HepG2 (cell line): ENCODE measurements at regions not wholly inside any gene's neighbourhood (a gene's known extent, or its start where the extent isn't known, plus 50 kb on each side); places are given as distances from the start of the nearest gene placed in this dataset.

Experiments used
- AHR ChIP-seq: IDR thresholded peaks from 2 replicates; pipeline ENCODE4 v1.6.1; 2018; ENCODE audit warnings: missing genetic modification reagents, missing compliant biosample characterization
- ARID3A ChIP-seq: IDR thresholded peaks from 2 replicates; pipeline ENCODE4 v1.6.1; 2012; ENCODE audit warnings: low read depth, low read length, improper control_type of control experiment
- ASH2L ChIP-seq: fragments of 300-600, 200-600 bp; sonication (generic); IDR thresholded peaks from 2 replicates; pipeline ENCODE4 v1.7.0; 2017; ENCODE audit warnings: low read depth, mild to moderate bottlenecking, moderate library complexity, mixed read lengths, low read length; ENCODE audit not compliant: insufficient read length
- CBFB ChIP-seq: sonication (generic); formaldehyde crosslinking; IDR thresholded peaks from 2 replicates; pipeline ENCODE4 v1.4.0; 2020; ENCODE audit warnings: missing genetic modification reagents
- CHD2 ChIP-seq: IDR thresholded peaks from 2 replicates; pipeline ENCODE4 v1.6.1; 2011; ENCODE audit warnings: low read depth, low read length, improper control_type of control experiment
- FOXA3 ChIP-seq: IDR thresholded peaks from 2 replicates; pipeline ENCODE4 v1.6.1; 2016; ENCODE audit warnings: missing genetic modification reagents, missing compliant biosample characterization
- HMG20A ChIP-seq: IDR thresholded peaks from 2 replicates; pipeline ENCODE4 v1.6.1; 2016; ENCODE audit warnings: borderline replicate concordance
- HMG20B ChIP-seq: conservative IDR thresholded peaks from 2 replicates; pipeline ENCODE4 v1.6.1; 2016; ENCODE audit warnings: missing genetic modification reagents, missing compliant biosample characterization
- MEIS2 ChIP-seq: sonication (generic); formaldehyde crosslinking; IDR thresholded peaks from 2 replicates; pipeline ENCODE4 v1.9.0; 2021; ENCODE audit warnings: mild to moderate bottlenecking, missing genetic modification reagents
- MIER3 ChIP-seq: IDR thresholded peaks from 2 replicates; pipeline ENCODE4 v1.6.1; 2016; ENCODE audit warnings: missing compliant biosample characterization, borderline replicate concordance
- NCOA2 ChIP-seq: sonication (generic); formaldehyde crosslinking; IDR thresholded peaks from 2 replicates; pipeline ENCODE4 v1.8.0; 2022; ENCODE audit warnings: inconsistent platforms
- NFIC ChIP-seq: IDR thresholded peaks from 2 replicates; pipeline ENCODE4 v1.6.1; 2012; ENCODE audit warnings: mild to moderate bottlenecking, low read length, inconsistent platforms
- PHF21A ChIP-seq: sonication (generic); formaldehyde crosslinking; IDR thresholded peaks from 2 replicates; pipeline ENCODE4 v1.5.0; 2020; ENCODE audit warnings: mild to moderate bottlenecking, missing genetic modification reagents
- PITX1 ChIP-seq: sonication (generic); formaldehyde crosslinking; IDR thresholded peaks from 2 replicates; pipeline ENCODE4 v1.5.1; 2020; ENCODE audit warnings: mild to moderate bottlenecking, missing genetic modification reagents
- PLRG1 ChIP-seq: fragments of 450-650 bp; conservative IDR thresholded peaks from 2 replicates; pipeline ENCODE4 v1.6.1; 2016
- SALL1 ChIP-seq: sonication (generic); formaldehyde crosslinking; IDR thresholded peaks from 2 replicates; pipeline ENCODE4 v1.8.0; 2022; ENCODE audit warnings: mild to moderate bottlenecking, missing genetic modification reagents
- SNAPC4 ChIP-seq: sonication (generic); formaldehyde crosslinking; IDR thresholded peaks from 2 replicates; pipeline ENCODE4 v1.4.0; 2020; ENCODE audit warnings: mild to moderate bottlenecking, missing genetic modification reagents
- SRSF1 ChIP-seq: fragments of 200-400 bp; formaldehyde crosslinking; optimal IDR thresholded peaks from 2 replicates; pipeline ENCODE3; 2017; ENCODE audit warnings: mild to moderate bottlenecking, low read depth, low read length, moderate library complexity
- STAG1 ChIP-seq: sonication (generic); formaldehyde crosslinking; IDR thresholded peaks from 2 replicates; pipeline ENCODE4 v1.4.0; 2020; ENCODE audit warnings: missing genetic modification reagents
- TGIF2 ChIP-seq: IDR thresholded peaks from 2 replicates; pipeline ENCODE4 v1.6.1; 2016; ENCODE audit warnings: control low read depth, missing compliant biosample characterization
- U2AF2 ChIP-seq: fragments of 200-400 bp; formaldehyde crosslinking; IDR thresholded peaks from 2 replicates; pipeline ENCODE4 v1.6.1; 2017; ENCODE audit warnings: low read depth, mild to moderate bottlenecking, low read length
- YEATS4 ChIP-seq: sonication (generic); formaldehyde crosslinking; IDR thresholded peaks from 2 replicates; pipeline ENCODE4 v1.4.0; 2020; ENCODE audit warnings: missing genetic modification reagents, borderline replicate concordance
- ZMAT5 ChIP-seq: sonication (generic); formaldehyde crosslinking; IDR thresholded peaks from 2 replicates; pipeline ENCODE4 v1.5.0; 2020; ENCODE audit warnings: mild to moderate bottlenecking, low read depth, missing genetic modification reagents, borderline replicate concordance
- ZNF34 ChIP-seq: sonication (generic); formaldehyde crosslinking; IDR thresholded peaks from 2 replicates; pipeline ENCODE4 v1.4.0; 2020; ENCODE audit warnings: mild to moderate bottlenecking, missing genetic modification reagents, borderline replicate concordance
- ZNF501 ChIP-seq: sonication (generic); formaldehyde crosslinking; IDR thresholded peaks from 2 replicates; pipeline ENCODE4 v1.5.1; 2020; ENCODE audit warnings: mild to moderate bottlenecking, moderate library complexity, missing genetic modification reagents
- ZNF546 ChIP-seq: sonication (generic); formaldehyde crosslinking; conservative IDR thresholded peaks from 2 replicates; pipeline ENCODE4 v1.8.1; 2023; ENCODE audit warnings: mild to moderate bottlenecking, missing genetic modification reagents
- ZNF749 ChIP-seq: sonication (generic); formaldehyde crosslinking; IDR thresholded peaks from 2 replicates; pipeline ENCODE4 v1.8.0; 2022; ENCODE audit warnings: mild to moderate bottlenecking, missing genetic modification reagents, moderate library complexity, borderline replicate concordance
- ZNF816 ChIP-seq: sonication (generic); formaldehyde crosslinking; IDR thresholded peaks from 2 replicates; pipeline ENCODE4 v1.8.0; 2022; ENCODE audit warnings: missing genetic modification reagents, mild to moderate bottlenecking, borderline replicate concordance
- ZSCAN25 ChIP-seq: sonication (generic); formaldehyde crosslinking; IDR thresholded peaks from 2 replicates; pipeline ENCODE4 v1.8.0; 2022; ENCODE audit warnings: mild to moderate bottlenecking, missing genetic modification reagents

GRCh38 chr7:96414931-96415292 lies 93.0 kb upstream of the SLC25A13 start (continued):
- TF ChIP-seq ZNF34 (CRISPR knock-in tag) = no peak
- TF ChIP-seq PITX1 (CRISPR knock-in tag) = no peak
- TF ChIP-seq PLRG1 = no peak
- no peak for TF ChIP-seq ZSCAN25
- TF ChIP-seq ZNF816 (CRISPR knock-in tag) = peak; percentile 60; the same call in 1 of the 2 replicates
- no peak for TF ChIP-seq MIER3 (CRISPR knock-in tag)
- TF ChIP-seq ZNF546 (CRISPR knock-in tag) = no peak
- no peak for TF ChIP-seq SALL1 (CRISPR knock-in tag)
- no peak for TF ChIP-seq HMG20B
- no peak for TF ChIP-seq YEATS4 (CRISPR knock-in tag)
- TF ChIP-seq SRSF1 = no peak
- TF ChIP-seq AHR (CRISPR knock-in tag) = no peak
- TF ChIP-seq ARID3A = peak; percentile 79
- TF ChIP-seq ZNF501 (CRISPR knock-in tag) = no peak
- no peak for TF ChIP-seq HMG20A (CRISPR knock-in tag)
- 0 out of 2 replicates have a peak, but pooled peaks have one; percentile 26 for TF ChIP-seq FOXA3 (CRISPR knock-in tag)
- TF ChIP-seq CHD2 = no peak
- TF ChIP-seq U2AF2 = no peak
- TF ChIP-seq NFIC = no peak
- TF ChIP-seq ZNF749 (CRISPR knock-in tag) = no peak
- TF ChIP-seq TGIF2 (CRISPR knock-in tag) = no peak
- no peak for TF ChIP-seq CBFB (CRISPR knock-in tag)
- no peak for TF ChIP-seq ZMAT5
- TF ChIP-seq STAG1 (CRISPR knock-in tag) = peak; percentile 91
- no peak for TF ChIP-seq ASH2L
- no peak for TF ChIP-seq SNAPC4 (CRISPR knock-in tag)
- TF ChIP-seq PHF21A (CRISPR knock-in tag) = no peak
- no peak for TF ChIP-seq MEIS2 (CRISPR knock-in tag)
- no peak for TF ChIP-seq NCOA2 (CRISPR knock-in tag)
